ENCODE measurements at regions not wholly inside any gene's neighbourhood (a gene's known extent, or its start where the extent isn't known, plus 50 kb on each side); places are given as distances from the start of the nearest gene placed in this dataset.

DNA sequence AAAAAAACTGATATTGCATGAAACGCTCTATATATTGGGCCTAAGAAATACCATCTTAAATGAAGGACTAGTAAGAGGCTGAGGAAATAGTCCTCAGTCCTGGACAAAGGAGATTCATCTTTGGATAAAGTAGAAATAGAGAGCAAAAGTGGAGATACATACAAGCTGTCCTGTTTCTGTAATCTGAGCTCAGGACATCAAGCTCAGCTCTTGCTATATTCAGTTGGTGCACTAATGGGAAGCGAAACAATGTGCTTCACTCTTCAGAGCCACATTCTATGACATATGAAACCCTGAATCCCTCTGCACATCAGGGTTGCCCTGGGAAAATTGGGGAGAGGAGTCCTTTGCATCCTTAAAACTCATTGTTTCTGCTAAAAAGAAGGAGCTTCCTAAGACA, 290.7 kb downstream of the VPS13C start:
- TF ChIP-seq EZH2 (IDR thresholded peaks at IDR 0.05; ENCODE audit: insufficient read depth, poor library complexity, severe bottlenecking): no peak
- TF ChIP-seq EZH2phosphoT487 (IDR thresholded peaks at IDR 0.05; ENCODE audit: insufficient read depth, low read depth): no peak
